ENCODE measurements at regions not wholly inside any gene's neighbourhood (a gene's known extent, or its start where the extent isn't known, plus 50 kb on each side); places are given as distances from the start of the nearest gene placed in this dataset.
A peak's percentile ranks its signal among the peaks of the same experiment; 100 is the strongest.

- intact Hi-C loops (cut with micrococcal nuclease; ENCODE audit: unreplicated experiment), result no loop called here
- Mint-ChIP-seq H3K27me3 (ENCODE audit: unreplicated experiment) (no peaks in the 10 kb centered on the region), H3K4me1 (ENCODE audit: low read depth, unreplicated experiment) (peaks cover 11% of the 10 kb centered on the region), H3K27ac (ENCODE audit: unreplicated experiment) (no peak overlapping the region), H3K36me3 (ENCODE audit: insufficient read depth, unreplicated experiment) (no peaks in the 10 kb centered on the region), H3K4me3 (ENCODE audit: low read depth, unreplicated experiment) (no peak overlapping the region), H3K9me3 (ENCODE audit: low read depth, unreplicated experiment) (no peaks in the 10 kb centered on the region)
- CTCF ChIA-PET, result no interaction called here
- BruUV-seq (replicated peaks), result no TSS peak
- TF ChIP-seq CTCF (IDR thresholded peaks at IDR 0.05; ENCODE audit: unreplicated experiment), result no peak
- no peak for DNase-seq
Observed at GRCh38 chr5:92554447-92555085, 1026.5 kb downstream of the NR2F1-AS1 start.

- no peak overlapping the region for H3K4me3 Mint-ChIP-seq (ENCODE audit: low read depth, unreplicated experiment)
- CTCF ChIA-PET, result no interaction called here
- H3K27ac Mint-ChIP-seq (ENCODE audit: unreplicated experiment), result peak overlapping the region; percentile 94
- no peak for TF ChIP-seq CTCF (IDR thresholded peaks at IDR 0.05; ENCODE audit: unreplicated experiment)
- no TSS peak for BruUV-seq (replicated peaks)
- peaks cover 11% of the 10 kb centered on the region for H3K4me1 Mint-ChIP-seq (ENCODE audit: low read depth, unreplicated experiment)
- H3K9me3 Mint-ChIP-seq (ENCODE audit: low read depth, unreplicated experiment), result no peaks in the 10 kb centered on the region
- H3K27me3 Mint-ChIP-seq (ENCODE audit: unreplicated experiment), result no peaks in the 10 kb centered on the region
- DNase-seq, result no peak
- H3K36me3 Mint-ChIP-seq (ENCODE audit: insufficient read depth, unreplicated experiment), result no peaks in the 10 kb centered on the region
- intact Hi-C loops (cut with micrococcal nuclease; ENCODE audit: unreplicated experiment), result no loop called here
Observed at GRCh38 chr5:92553326-92553725, 1027.7 kb downstream of the NR2F1-AS1 start.

- no TSS peak for BruUV-seq (replicated peaks)
- Mint-ChIP-seq H3K9me3 (ENCODE audit: low read depth, unreplicated experiment) (no peaks in the 10 kb centered on the region), H3K27me3 (ENCODE audit: unreplicated experiment) (no peaks in the 10 kb centered on the region), H3K36me3 (ENCODE audit: insufficient read depth, unreplicated experiment) (no peaks in the 10 kb centered on the region), H3K4me1 (ENCODE audit: low read depth, unreplicated experiment) (peaks cover 11% of the 10 kb centered on the region), H3K4me3 (ENCODE audit: low read depth, unreplicated experiment) (peak overlapping the region; percentile 54), H3K27ac (ENCODE audit: unreplicated experiment) (peak overlapping the region; percentile 94)
- TF ChIP-seq CTCF (IDR thresholded peaks at IDR 0.05; ENCODE audit: unreplicated experiment), result no peak
- intact Hi-C loops (cut with micrococcal nuclease; ENCODE audit: unreplicated experiment), result no loop called here
- DNase-seq, result peak; percentile 28
- CTCF ChIA-PET, result no interaction called here
Observed at GRCh38 chr5:92552206-92553160, 1028.5 kb downstream of the NR2F1-AS1 start.

- Mint-ChIP-seq H3K4me1 (ENCODE audit: low read depth, unreplicated experiment) (peaks cover 11% of the 10 kb centered on the region), H3K36me3 (ENCODE audit: insufficient read depth, unreplicated experiment) (no peaks in the 10 kb centered on the region), H3K4me3 (ENCODE audit: low read depth, unreplicated experiment) (no peak overlapping the region), H3K27me3 (ENCODE audit: unreplicated experiment) (no peaks in the 10 kb centered on the region), H3K27ac (ENCODE audit: unreplicated experiment) (no peak overlapping the region), H3K9me3 (ENCODE audit: low read depth, unreplicated experiment) (no peaks in the 10 kb centered on the region)
- DNase-seq, result no peak
- CTCF ChIA-PET, result interaction anchor here (0.6 kb wide), 1 partner anchor 298 kb away, joined by 3 read pairs; no protein-coding TSS in a partner anchor
- no peak for TF ChIP-seq CTCF (IDR thresholded peaks at IDR 0.05; ENCODE audit: unreplicated experiment)
- intact Hi-C loops (cut with micrococcal nuclease; ENCODE audit: unreplicated experiment), result no loop called here
- BruUV-seq (replicated peaks), result no TSS peak
Observed at GRCh38 chr5:92548346-92548745, 1032.7 kb downstream of the NR2F1-AS1 start.
